G401 (cell line): ENCODE measurements at regions not wholly inside any gene's neighbourhood (a gene's known extent, or its start where the extent isn't known, plus 50 kb on each side); places are given as distances from the start of the nearest gene placed in this dataset.
"Not testable (repeated sequence)": the region's sequence is repeated elsewhere in the genome, so short reads cannot be mapped to it uniquely, and the experiment has no call there.

Experiments
- DNase-seq: peaks from one replicate; pipeline ENCODE4 v3.0.0-alpha.2; 2015; ENCODE audit warnings: low spot score
- in situ Hi-C: cut with HindIII; loops from 2 replicates; pipeline ENCODE4 v1.10.0; 2016; ENCODE audit warnings: low sequenced_read_pairs, mixed read lengths

DNA sequence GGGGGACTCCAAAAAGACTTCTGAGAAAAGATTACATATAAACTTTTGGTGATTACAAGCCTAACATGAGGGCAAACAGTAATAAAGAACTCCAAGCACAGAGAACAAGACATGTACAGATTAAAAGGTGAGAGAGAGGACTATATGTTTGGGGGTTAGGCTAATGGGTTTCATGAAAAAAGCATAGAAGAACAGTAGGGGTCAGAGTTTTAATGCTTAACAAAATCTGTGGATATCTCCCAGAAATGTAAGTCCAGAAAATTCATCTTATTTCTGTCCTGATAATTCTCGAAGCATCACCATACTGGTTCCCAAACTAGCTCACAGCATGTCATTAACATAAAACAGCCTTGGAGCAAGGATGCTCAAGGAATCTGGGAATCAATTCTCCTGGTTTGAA, 137.2 kb downstream of the ARRDC3 start:
- in situ Hi-C loops = no loop called here
- no peak for DNase-seq

- DNase-seq = no peak
- in situ Hi-C loops = no loop called here
Measured at GRCh38 chr5:91245074-91245452, 138.1 kb downstream of the ARRDC3 start.

- no peak for DNase-seq
- in situ Hi-C loops = no loop called here
Measured at GRCh38 chr5:91244380-91245073, 138.6 kb downstream of the ARRDC3 start.

GRCh38 chr5:91243852-91244251, 139.3 kb downstream of the ARRDC3 start:
- in situ Hi-C loops = no loop called here
- no peak for DNase-seq

DNA sequence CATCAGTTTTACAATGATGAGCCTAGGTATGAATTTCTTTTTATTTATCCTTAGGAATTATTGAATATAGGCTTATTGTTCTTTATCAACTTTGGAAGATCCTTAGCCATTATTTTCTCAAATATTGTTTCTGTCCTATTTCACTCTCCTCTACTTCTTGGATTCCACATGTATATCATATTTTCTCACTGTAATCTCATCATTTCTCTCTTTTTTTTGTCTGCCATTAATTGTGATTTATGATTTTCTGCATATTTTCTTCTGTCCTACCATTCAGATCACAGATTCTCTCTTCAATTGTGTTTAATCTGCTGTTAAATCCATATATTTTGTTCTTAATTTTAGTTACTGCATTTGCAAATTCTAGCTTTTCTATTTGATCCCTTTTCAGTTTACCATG, 139.8 kb downstream of the ARRDC3 start:
- no peak for DNase-seq

DNA sequence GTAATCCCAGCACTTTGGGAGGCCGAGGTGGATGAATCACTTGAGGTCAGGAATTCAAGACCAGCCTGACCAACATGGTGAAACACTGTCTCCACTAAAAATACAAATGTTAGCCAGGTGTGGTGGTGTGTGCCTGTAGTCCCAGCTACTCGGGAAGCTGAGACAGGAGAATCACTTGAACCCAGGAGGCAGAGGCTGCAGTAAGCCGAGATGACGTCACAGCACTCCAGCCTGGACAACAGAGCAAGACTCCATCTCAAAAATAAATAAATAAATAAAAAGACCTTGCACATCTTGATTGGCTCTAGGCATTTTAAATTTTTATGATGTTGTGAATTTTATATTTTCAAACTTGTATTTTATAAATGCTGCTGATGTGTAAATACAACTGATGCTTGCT, 141.7 kb downstream of the ARRDC3 start:
- in situ Hi-C loops = not testable (repeated sequence)

More for the DNA sequence above, 139.8 kb downstream of the ARRDC3 start:
- in situ Hi-C loops = no loop called here

DNA sequence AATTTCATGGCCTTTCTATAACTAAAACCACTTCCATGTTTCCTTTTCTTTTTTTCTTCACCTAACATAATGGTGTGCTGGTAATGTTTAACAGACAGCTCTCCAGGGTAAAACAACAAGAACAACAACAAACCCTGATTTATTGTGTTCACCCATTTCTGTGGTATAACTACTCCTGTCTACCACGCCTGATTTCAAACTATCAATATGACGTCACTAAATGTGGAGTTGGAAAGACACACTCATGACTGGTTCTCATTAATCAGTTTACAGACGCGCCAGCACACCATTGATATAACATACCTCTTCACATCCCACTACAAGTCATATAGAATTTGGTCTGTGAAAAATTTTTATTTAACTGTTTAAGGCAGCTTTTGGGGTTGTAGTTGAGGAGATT, 142.9 kb downstream of the ARRDC3 start:
- DNase-seq = no peak
- in situ Hi-C loops = no loop called here

More for the DNA sequence above, 141.7 kb downstream of the ARRDC3 start:
- DNase-seq = not testable (repeated sequence)

GRCh38 chr5:91235271-91235694, 147.8 kb downstream of the ARRDC3 start:
- DNase-seq = no peak
- in situ Hi-C loops = no loop called here

- in situ Hi-C loops = no loop called here
- DNase-seq = no peak
Measured at GRCh38 chr5:91232523-91232922, 150.6 kb downstream of the ARRDC3 start.

GRCh38 chr5:91229031-91229727, 153.9 kb downstream of the ARRDC3 start:
- in situ Hi-C loops = no loop called here
- no peak for DNase-seq

- in situ Hi-C loops = no loop called here
- DNase-seq = no peak
Measured at GRCh38 chr5:91228188-91228587, 154.9 kb downstream of the ARRDC3 start.

DNA sequence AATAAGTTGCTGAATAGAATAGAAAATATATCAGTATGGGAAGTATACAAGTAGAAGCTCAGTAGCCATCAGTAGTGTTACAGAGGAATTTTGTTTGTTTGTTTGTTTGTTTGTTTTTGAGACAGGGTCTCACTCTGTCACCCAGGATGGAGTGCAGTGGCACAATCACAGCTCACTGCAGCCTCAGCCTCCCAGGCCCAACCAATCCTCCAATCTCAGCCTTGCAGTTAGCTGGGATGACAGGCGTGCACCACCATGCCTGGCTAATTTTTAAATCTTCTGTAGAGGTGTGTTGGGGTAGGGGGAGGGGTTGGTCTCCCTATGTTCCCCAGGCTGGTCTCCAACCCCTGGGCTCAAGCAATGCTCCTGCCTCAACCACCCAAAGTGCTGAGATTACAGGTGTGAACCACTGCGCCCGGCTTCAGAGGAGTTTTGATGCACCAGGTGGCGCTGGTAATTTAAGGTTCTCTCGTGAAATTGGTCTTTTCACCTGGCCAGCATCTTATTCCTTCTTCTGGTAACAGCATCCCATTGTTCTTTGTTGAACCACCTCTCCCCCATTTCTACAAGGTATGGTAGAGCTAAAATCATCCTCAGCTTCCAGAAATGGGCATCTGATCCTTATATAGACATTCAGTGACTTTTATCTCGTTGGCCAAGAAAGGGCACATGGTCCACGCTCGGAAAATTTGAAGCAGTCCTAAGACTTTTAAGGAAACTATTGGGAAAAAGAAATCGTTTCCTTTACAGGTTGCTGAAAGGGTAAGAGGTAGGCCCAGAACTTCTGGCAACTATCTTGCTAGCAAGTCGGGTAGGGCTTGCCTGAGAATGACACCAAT, 157.1 kb downstream of the ARRDC3 start:
- DNase-seq = no peak
- in situ Hi-C loops = no loop called here

- DNase-seq = no peak
- in situ Hi-C loops = no loop called here
Measured at GRCh38 chr5:91224969-91225368, 158.1 kb downstream of the ARRDC3 start.

DNA sequence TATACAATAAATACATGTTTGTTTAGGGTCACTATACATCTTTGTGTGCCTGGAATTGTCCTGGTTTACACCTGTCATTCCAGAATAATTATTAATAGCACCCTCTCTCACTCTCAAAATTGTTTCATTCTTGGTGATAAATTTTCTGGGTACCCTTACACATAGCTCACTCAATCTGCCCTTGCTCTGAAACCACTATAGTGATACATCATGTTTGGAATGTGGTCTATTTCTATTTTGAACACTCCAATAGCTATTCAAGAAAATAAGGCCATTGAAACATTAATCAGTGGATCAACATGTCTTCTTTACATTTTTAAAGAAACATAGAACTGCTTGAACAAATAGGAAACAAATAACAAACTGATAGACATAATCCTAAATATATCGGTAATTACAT, 158.7 kb downstream of the ARRDC3 start:
- no peak for DNase-seq
- in situ Hi-C loops = no loop called here

DNA sequence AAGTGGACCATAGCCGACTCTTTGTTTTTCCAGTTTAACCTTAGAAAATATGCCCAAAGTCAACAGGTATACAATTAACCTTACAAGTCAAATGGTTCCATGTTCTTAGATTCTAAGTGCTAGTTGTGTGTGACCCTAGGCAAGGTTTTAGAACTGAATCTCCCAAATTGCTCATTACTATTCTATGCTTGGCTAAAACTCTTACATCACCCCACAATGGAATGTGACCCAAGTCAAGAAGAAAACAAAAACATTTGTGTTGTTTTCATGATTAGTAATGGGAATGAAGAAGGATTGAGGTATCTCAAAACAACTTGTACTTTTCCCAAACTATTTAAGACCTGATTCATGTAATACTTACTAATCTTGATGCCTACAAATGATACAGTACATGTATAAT, 159.2 kb downstream of the ARRDC3 start:
- in situ Hi-C loops = no loop called here
- DNase-seq = no peak

GRCh38 chr5:91222482-91222881, 160.6 kb downstream of the ARRDC3 start:
- no peak for DNase-seq
- in situ Hi-C loops = no loop called here

- DNase-seq = no peak
- in situ Hi-C loops = no loop called here
Measured at GRCh38 chr5:91221917-91222316, 161.2 kb downstream of the ARRDC3 start.

DNA sequence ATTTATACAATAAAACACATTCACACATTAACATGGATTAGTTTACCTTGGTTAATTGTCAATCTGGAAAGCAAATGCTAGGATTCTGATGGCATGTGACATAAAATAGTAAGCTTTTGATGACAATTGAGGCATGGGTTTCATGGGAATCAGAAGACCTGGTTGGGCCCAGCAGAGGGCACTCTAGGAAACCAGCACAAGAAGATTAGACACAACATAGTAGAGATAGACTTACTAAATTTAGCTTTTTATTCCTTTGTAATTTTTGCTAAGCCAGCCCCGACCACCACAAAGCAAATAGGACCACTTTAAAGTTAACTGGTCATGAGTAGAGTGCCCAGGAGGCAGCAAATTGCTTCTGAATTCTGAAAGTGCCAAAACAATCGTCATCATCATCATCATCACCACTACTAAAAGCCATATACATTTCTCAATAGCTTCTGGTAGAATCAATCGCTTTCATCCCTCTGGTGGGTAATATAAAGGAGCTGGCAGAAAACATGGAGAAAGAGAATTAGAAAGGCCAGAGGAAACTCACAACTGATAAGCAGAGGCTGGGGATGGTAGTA, 163.2 kb downstream of the ARRDC3 start:
- DNase-seq = no peak

GRCh38 chr5:91219091-91219802, 163.9 kb downstream of the ARRDC3 start:
- in situ Hi-C loops = no loop called here
- DNase-seq = no peak

More for the DNA sequence above, 163.2 kb downstream of the ARRDC3 start:
- in situ Hi-C loops = no loop called here
